ENCODE measurements at regions not wholly inside any gene's neighbourhood (a gene's known extent, or its start where the extent isn't known, plus 50 kb on each side); places are given as distances from the start of the nearest gene placed in this dataset.

GRCh38 chr12:125310461-125310860 lies 245.2 kb downstream of the AACS start:
- no peak for TF ChIP-seq POLR2AphosphoS5 (IDR thresholded peaks at IDR 0.05; ENCODE audit: low read depth)
- TF ChIP-seq, protein P1, sequence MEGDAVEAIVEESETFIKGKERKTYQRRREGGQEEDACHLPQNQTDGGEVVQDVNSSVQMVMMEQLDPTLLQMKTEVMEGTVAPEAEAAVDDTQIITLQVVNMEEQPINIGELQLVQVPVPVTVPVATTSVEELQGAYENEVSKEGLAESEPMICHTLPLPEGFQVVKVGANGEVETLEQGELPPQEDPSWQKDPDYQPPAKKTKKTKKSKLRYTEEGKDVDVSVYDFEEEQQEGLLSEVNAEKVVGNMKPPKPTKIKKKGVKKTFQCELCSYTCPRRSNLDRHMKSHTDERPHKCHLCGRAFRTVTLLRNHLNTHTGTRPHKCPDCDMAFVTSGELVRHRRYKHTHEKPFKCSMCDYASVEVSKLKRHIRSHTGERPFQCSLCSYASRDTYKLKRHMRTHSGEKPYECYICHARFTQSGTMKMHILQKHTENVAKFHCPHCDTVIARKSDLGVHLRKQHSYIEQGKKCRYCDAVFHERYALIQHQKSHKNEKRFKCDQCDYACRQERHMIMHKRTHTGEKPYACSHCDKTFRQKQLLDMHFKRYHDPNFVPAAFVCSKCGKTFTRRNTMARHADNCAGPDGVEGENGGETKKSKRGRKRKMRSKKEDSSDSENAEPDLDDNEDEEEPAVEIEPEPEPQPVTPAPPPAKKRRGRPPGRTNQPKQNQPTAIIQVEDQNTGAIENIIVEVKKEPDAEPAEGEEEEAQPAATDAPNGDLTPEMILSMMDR (IDR thresholded peaks at IDR 0.05; ENCODE audit: insufficient read depth, low read length), result no peak

Data from HL-60 (cell line).